GM12878 (cell line): ENCODE measurements at regions not wholly inside any gene's neighbourhood (a gene's known extent, or its start where the extent isn't known, plus 50 kb on each side); places are given as distances from the start of the nearest gene placed in this dataset.

Source experiments
- ATAC-seq: fragments of 200-7000 bp; cut with Tn5 transposase; 3 replicates; pipeline ENCODE4 v1.9.1; 2020; ENCODE audit warnings: mild to moderate bottlenecking, moderate library complexity
- BruUV-seq: library from RNA; stranded (reverse); fragments of 400-500 nt; replicated peaks from 2 replicates; lab custom pipeline; 2021; lab: Mats Ljungman, UMichigan
- CTCF ChIA-PET: fragments of 300-600 bp; sonication (Branson Sonifier 250); formaldehyde crosslinking; extraction: SDS; loops from one replicate; lab custom pipeline; 2021; ENCODE audit warnings: inconsistent platforms; lab: Yijun Ruan, JAX
- POLR2A ChIA-PET: fragments of 350-600 bp; formaldehyde crosslinking; extraction: SDS; loops from one replicate; lab custom pipeline; 2021; ENCODE audit warnings: inconsistent platforms; lab: Charles Lee
- RAD21 ChIA-PET: fragments of 300-600 bp; sonication (Branson Sonifier 250); formaldehyde crosslinking; loops from one replicate; lab custom pipeline; 2023; ENCODE audit warnings: antibody characterized with exemption; ENCODE audit not compliant: unreplicated experiment; lab: Charles Lee
- SMC1A ChIA-PET: fragments of 300-600 bp; sonication (Branson Sonifier 250); formaldehyde crosslinking; loops from one replicate; lab custom pipeline; 2023; ENCODE audit not compliant: unreplicated experiment, uncharacterized antibody; lab: Charles Lee
- DNase-seq: peaks from one replicate; pipeline ENCODE4 v3.0.0-alpha.2; 2011; ENCODE audit warnings: low read depth, low spot score
- FAIRE-seq: peaks from 3 replicates; lab custom pipeline; 2011; peaks lifted over from hg19 to GRCh38; lab: Jason Lieb, UNC
- H2AFZ ChIP-seq: 2 replicates; pipeline ENCODE4 v1.6.0; 2011; ENCODE audit warnings: low read depth, low read length, control low read depth; ENCODE audit not compliant: control insufficient read depth
- H3K27ac ChIP-seq: 2 replicates; pipeline ENCODE4 v1.5.1; 2011; ENCODE audit warnings: control low read depth; ENCODE audit not compliant: control insufficient read depth, insufficient read depth
- H3K27me3 ChIP-seq, 2 experiments: replicated peaks in 1 of 2; 2 replicates each; pipeline versions ENCODE4 v1.6.0 to v1.6.1; 2011; ENCODE audit warnings: low read length in 1 of 2; ENCODE audit not compliant: control insufficient read depth in 2 of 2, insufficient read depth in 2 of 2
- H3K36me3 ChIP-seq, 2 experiments: 2 replicates each; pipeline ENCODE4 v1.5.1; 2011; ENCODE audit warnings: low read length in 1 of 2; ENCODE audit not compliant: control insufficient read depth in 2 of 2, insufficient read depth in 2 of 2
- H3K4me1 ChIP-seq: 2 replicates; pipeline ENCODE4 v1.6.1; 2011; ENCODE audit warnings: mild to moderate bottlenecking, low read length, moderate library complexity, mixed read lengths; ENCODE audit not compliant: control insufficient read depth, insufficient read depth
- H3K4me2 ChIP-seq: 2 replicates; pipeline ENCODE4 v1.6.0; 2011; ENCODE audit warnings: control low read depth; ENCODE audit not compliant: control insufficient read depth, insufficient read depth
- H3K4me3 ChIP-seq: fragments of 200-600 bp; sonication (generic); 2 replicates; pipeline ENCODE4 v1.5.1; 2016
- H3K79me2 ChIP-seq: 2 replicates; pipeline ENCODE4 v1.6.0; 2011; ENCODE audit warnings: low read length; ENCODE audit not compliant: control insufficient read depth, insufficient read depth
- H3K9ac ChIP-seq: 2 replicates; pipeline ENCODE4 v1.8.0; 2011; ENCODE audit warnings: low read length, control low read depth, mixed read lengths; ENCODE audit not compliant: control insufficient read depth, insufficient read depth
- H3K9me3 ChIP-seq: replicated peaks from 3 replicates; pipeline ENCODE4 v1.5.1; 2011; ENCODE audit warnings: mild to moderate bottlenecking, low read length; ENCODE audit not compliant: control insufficient read depth, insufficient read depth
- H4K20me1 ChIP-seq: 2 replicates; pipeline ENCODE4 v1.6.0; 2011; ENCODE audit not compliant: control insufficient read depth, insufficient read depth
- BCL11A ChIP-seq: IDR thresholded peaks from 2 replicates; pipeline ENCODE4 v1.6.1; 2011; ENCODE audit warnings: low read depth, low read length
- BRCA1 ChIP-seq: IDR thresholded peaks from 2 replicates; pipeline ENCODE4 v1.6.1; 2011; ENCODE audit warnings: low read depth, low read length, improper control_type of control experiment
- CREB1 ChIP-seq: IDR thresholded peaks from 2 replicates; pipeline ENCODE4 v1.6.1; 2012; ENCODE audit warnings: low read depth, mild to moderate bottlenecking, inconsistent platforms
- ETV6 ChIP-seq, 2 experiments: fragments of 450-650 bp in 1 of 2; IDR thresholded peaks in 1 of 2; conservative IDR thresholded peaks in 1 of 2; 2 replicates each; pipeline ENCODE4 v1.6.1; 2014; ENCODE audit warnings: antibody characterized with exemption in 1 of 2, borderline replicate concordance in 1 of 2, low read depth in 1 of 2, mild to moderate bottlenecking in 1 of 2, moderate library complexity in 1 of 2
- HDGF ChIP-seq: fragments of 450-650 bp; IDR thresholded peaks from 2 replicates; pipeline ENCODE4 v1.6.1; 2016; ENCODE audit warnings: antibody characterized with exemption
- SIX5 ChIP-seq: IDR thresholded peaks from 2 replicates; pipeline ENCODE4 v1.6.1; 2011; ENCODE audit warnings: mild to moderate bottlenecking, low read depth, low read length, moderate library complexity; ENCODE audit not compliant: severe bottlenecking
- YY1 ChIP-seq: IDR thresholded peaks from 2 replicates; pipeline ENCODE4 v1.6.1; 2011; ENCODE audit warnings: low read depth, mild to moderate bottlenecking, low read length
- ZBTB11 ChIP-seq: fragments of 450-650 bp; formaldehyde crosslinking; IDR thresholded peaks from 2 replicates; pipeline ENCODE4 v1.5.0; 2022; ENCODE audit warnings: mild to moderate bottlenecking, missing genetic modification characterization
- ZZZ3 ChIP-seq: IDR thresholded peaks from 2 replicates; pipeline ENCODE4 v1.6.1; 2011; ENCODE audit warnings: low read depth; ENCODE audit not compliant: control insufficient read depth, insufficient read length
- WGBS: methylation state at CpG from one replicate; pipeline ENCODE4 v1.1.6; 2016; ENCODE audit warnings: low lambda C conversion rate; ENCODE audit not compliant: insufficient replicate concordance, insufficient coverage; ENCODE audit errors: missing lambda C conversion rate; 5-methylcytosine and 5-hydroxymethylcytosine counted together
- in situ Hi-C: fragments of 300-500 bp; cut with MboI; formaldehyde crosslinking; loops from 9 replicates; pipeline ENCODE4 v1.14.3; 2018; ENCODE audit warnings: mixed read lengths
- intact Hi-C: fragments of 100-400 bp; cut with micrococcal nuclease; formaldehyde crosslinking; loops from one replicate; pipeline ENCODE4 v1.14.2; 2022; ENCODE audit not compliant: unreplicated experiment
- TF ChIP-seq, protein P1 (sequence below): fragments of 450-650 bp; IDR thresholded peaks from 2 replicates; pipeline ENCODE4 v1.6.1; 2016; ENCODE audit warnings: mild to moderate bottlenecking

DNA sequence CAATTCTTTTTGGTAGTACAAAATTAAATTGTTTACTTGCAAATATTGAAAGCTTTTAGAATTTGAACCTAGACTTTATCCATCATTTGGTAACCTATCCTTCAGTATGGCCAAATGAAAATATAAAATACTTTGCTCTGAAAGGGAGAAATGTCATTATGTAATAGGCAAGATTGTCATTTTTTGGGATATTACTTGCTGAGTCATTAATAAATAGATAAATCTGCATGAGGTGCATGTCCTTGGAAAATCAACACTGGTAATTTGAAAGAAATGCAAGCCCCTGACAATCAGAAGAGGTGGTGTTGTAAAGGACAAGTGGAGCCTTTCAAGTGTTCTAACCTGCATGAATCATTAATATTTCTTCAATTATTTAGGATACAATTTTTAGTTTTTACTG lies 231.8 kb upstream of the CCNG1 start (continued):
- TF ChIP-seq ZBTB11 (no peak), BRCA1 (no peak), CREB1 (no peak), ZZZ3 (no peak)
- TF ChIP-seq, protein P1, sequence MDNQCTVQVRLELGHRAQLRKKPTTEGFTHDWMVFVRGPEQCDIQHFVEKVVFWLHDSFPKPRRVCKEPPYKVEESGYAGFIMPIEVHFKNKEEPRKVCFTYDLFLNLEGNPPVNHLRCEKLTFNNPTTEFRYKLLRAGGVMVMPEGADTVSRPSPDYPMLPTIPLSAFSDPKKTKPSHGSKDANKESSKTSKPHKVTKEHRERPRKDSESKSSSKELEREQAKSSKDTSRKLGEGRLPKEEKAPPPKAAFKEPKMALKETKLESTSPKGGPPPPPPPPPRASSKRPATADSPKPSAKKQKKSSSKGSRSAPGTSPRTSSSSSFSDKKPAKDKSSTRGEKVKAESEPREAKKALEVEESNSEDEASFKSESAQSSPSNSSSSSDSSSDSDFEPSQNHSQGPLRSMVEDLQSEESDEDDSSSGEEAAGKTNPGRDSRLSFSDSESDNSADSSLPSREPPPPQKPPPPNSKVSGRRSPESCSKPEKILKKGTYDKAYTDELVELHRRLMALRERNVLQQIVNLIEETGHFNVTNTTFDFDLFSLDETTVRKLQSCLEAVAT: no peak

DNA sequence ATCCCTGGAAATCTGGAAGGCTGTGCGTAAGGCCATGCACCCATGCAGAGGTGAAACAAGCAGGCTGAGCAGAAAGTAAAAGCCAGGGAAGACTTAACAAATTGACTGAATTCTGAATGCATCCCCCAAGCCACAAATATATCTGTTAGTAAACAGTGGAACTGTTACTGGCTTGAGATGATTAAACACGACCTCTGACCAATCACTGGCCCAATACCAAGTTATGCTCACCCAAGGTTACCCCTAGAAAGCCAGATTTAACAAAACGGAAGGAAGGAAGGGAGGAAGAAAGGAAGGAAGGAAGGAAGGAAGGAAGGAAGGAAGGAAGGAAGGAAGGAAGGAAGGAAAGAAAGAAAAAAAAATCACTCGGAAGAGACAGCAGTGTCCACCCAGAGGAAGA lies 215.8 kb upstream of the CCNG1 start:
- Histone ChIP-seq H3K9me3 (no peaks in the 10 kb centered on the region), H3K27ac (no peak overlapping the region), H3K9ac (no peak overlapping the region), H3K79me2 (no peaks in the 10 kb centered on the region), H3K4me1 (no peaks in the 10 kb centered on the region), H3K27me3 (no peaks in the 10 kb centered on the region), H3K36me3 (no peaks in the 10 kb centered on the region), H3K4me3 (no peak overlapping the region), H4K20me1 (no peaks in the 10 kb centered on the region), H3K4me2 (no peak overlapping the region), H2AFZ (no peak overlapping the region)
- no TSS peak for BruUV-seq
- POLR2A ChIA-PET: no interaction called here
- 49% methylated on average over 4 of the region's 4 CpGs for WGBS
- TF ChIP-seq ETV6 (conservative IDR thresholded peaks at IDR 0.05 in 1 of 2, IDR thresholded peaks at IDR 0.05 in 1 of 2; ENCODE audit: borderline replicate concordance in 1 of 2, low read depth in 1 of 2): 0 out of 4 replicates have a peak, but pooled peaks of 1 of the 2 experiments have one; percentile 27
- TF ChIP-seq BCL11A: no peak
- TF ChIP-seq HDGF: no peak
- no peak for TF ChIP-seq YY1
- no peak for TF ChIP-seq SIX5
- RAD21 ChIA-PET: no interaction called here
- CTCF ChIA-PET: interaction anchor here (0.6 kb wide), 1 partner anchor 212 kb away, joined by 3 read pairs; no protein-coding TSS in a partner anchor
- intact Hi-C loops: no loop called here
- no peak for ATAC-seq
- no peak for DNase-seq
- no peak for FAIRE-seq
- SMC1A ChIA-PET: interaction anchor here (1.2 kb wide), 1 partner anchor 15 kb away, joined by 5 read pairs; no protein-coding TSS in a partner anchor
- in situ Hi-C loops: no loop called here
